ENCODE measurements at regions not wholly inside any gene's neighbourhood (a gene's known extent, or its start where the extent isn't known, plus 50 kb on each side); places are given as distances from the start of the nearest gene placed in this dataset.

DNA sequence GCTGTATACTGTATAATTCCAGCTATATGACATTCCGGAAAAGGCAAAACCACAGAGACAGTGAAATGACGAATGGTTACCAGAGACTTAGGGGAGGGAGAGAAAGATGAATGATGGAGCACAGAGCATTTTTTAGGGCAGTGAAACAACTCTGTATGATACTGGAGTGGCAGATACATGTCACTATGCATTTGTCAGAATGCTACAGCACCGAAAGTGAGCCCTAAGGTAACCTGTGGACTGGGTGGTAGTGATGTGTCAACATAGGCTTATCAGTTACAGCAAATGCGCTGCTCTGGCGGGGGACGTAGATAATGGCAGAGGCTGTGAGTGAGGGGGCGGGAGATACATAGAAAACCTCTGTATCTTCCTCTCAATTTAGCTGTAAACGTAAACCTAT, 201.3 kb upstream of the SSTR4 start (continued):
- TF ChIP-seq ZEB2 (IDR thresholded peaks at IDR 0.05): peak; percentile 94
- TF ChIP-seq ARID2 (IDR thresholded peaks at IDR 0.05): no peak
- TF ChIP-seq U2AF1 (optimal IDR thresholded peaks at IDR 0.05; ENCODE audit: low read depth, low read length): no peak
- no peak for TF ChIP-seq TAF7 (tag; IDR thresholded peaks at IDR 0.05)
- TF ChIP-seq, protein P1, sequence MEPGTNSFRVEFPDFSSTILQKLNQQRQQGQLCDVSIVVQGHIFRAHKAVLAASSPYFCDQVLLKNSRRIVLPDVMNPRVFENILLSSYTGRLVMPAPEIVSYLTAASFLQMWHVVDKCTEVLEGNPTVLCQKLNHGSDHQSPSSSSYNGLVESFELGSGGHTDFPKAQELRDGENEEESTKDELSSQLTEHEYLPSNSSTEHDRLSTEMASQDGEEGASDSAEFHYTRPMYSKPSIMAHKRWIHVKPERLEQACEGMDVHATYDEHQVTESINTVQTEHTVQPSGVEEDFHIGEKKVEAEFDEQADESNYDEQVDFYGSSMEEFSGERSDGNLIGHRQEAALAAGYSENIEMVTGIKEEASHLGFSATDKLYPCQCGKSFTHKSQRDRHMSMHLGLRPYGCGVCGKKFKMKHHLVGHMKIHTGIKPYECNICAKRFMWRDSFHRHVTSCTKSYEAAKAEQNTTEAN (CRISPR knock-in tag; IDR thresholded peaks at IDR 0.05): no peak
- peak in 1 of 2 experiments; percentile 83; a peak in 2 of 4 replicates for TF ChIP-seq TBL1XR1 (IDR thresholded peaks at IDR 0.05; ENCODE audit: low read length in 2 of 2)
- TF ChIP-seq NELFE (IDR thresholded peaks at IDR 0.05; ENCODE audit: insufficient read depth, insufficient read length): no peak
- TF ChIP-seq, protein P2, sequence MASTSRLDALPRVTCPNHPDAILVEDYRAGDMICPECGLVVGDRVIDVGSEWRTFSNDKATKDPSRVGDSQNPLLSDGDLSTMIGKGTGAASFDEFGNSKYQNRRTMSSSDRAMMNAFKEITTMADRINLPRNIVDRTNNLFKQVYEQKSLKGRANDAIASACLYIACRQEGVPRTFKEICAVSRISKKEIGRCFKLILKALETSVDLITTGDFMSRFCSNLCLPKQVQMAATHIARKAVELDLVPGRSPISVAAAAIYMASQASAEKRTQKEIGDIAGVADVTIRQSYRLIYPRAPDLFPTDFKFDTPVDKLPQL (IDR thresholded peaks at IDR 0.05; ENCODE audit: extremely low read depth, insufficient read length): no peak
- TF ChIP-seq STAT5B (CRISPR knock-in tag; IDR thresholded peaks at IDR 0.05): no peak
- TF ChIP-seq PHTF2 (CRISPR knock-in tag; IDR thresholded peaks at IDR 0.05): no peak
- TF ChIP-seq POLR3G (IDR thresholded peaks at IDR 0.05; ENCODE audit: extremely low read depth, insufficient read length, insufficient replicate concordance): no peak
- TF ChIP-seq ZC3H8 (IDR thresholded peaks at IDR 0.05): no peak
- TF ChIP-seq BHLHE40 (IDR thresholded peaks at IDR 0.05; ENCODE audit: low read length): no peak; the same call in 1 of the 2 replicates
- peak; percentile 73; the same call in 1 of the 2 replicates for TF ChIP-seq JUND (IDR thresholded peaks at IDR 0.05; ENCODE audit: borderline replicate concordance, low read depth, low read length)
- TF ChIP-seq JUND (tag; IDR thresholded peaks at IDR 0.05; ENCODE audit: borderline replicate concordance, low read depth, low read length): peak; percentile 66; the same call in 2 of the 3 replicates
- TF ChIP-seq HDGF (IDR thresholded peaks at IDR 0.05): no peak
- no peak for TF ChIP-seq KLF1 (tag; IDR thresholded peaks at IDR 0.05)
- TF ChIP-seq HNRNPLL (IDR thresholded peaks at IDR 0.05; ENCODE audit: low read depth, low read length, poor library complexity, severe bottlenecking): peak; percentile 43
- TF ChIP-seq GTF2E2 (tag; IDR thresholded peaks at IDR 0.05): no peak
- TF ChIP-seq, protein P3, sequence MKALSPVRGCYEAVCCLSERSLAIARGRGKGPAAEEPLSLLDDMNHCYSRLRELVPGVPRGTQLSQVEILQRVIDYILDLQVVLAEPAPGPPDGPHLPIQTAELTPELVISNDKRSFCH (CRISPR knock-in tag; IDR thresholded peaks at IDR 0.05): no peak
- TF ChIP-seq, protein P3 (tag; IDR thresholded peaks at IDR 0.05): no peak
- no peak for TF ChIP-seq TAF1 (IDR thresholded peaks at IDR 0.05; ENCODE audit: control insufficient read depth, extremely low read depth, insufficient read depth, low read length, severe bottlenecking)
- TF ChIP-seq SRSF9 (IDR thresholded peaks at IDR 0.05; ENCODE audit: borderline replicate concordance, low read depth, low read length): no peak
- TF ChIP-seq KLF6 (CRISPR knock-in tag; IDR thresholded peaks at IDR 0.05; ENCODE audit: borderline replicate concordance): no peak
- TF ChIP-seq HDAC8 (tag; IDR thresholded peaks at IDR 0.05): no peak
- no peak for TF ChIP-seq OTX1 (CRISPR knock-in tag; IDR thresholded peaks at IDR 0.05)
- no peak for TF ChIP-seq MYBL2 (IDR thresholded peaks at IDR 0.05; ENCODE audit: low read depth)
- TF ChIP-seq MYBL2 (CRISPR knock-in tag; IDR thresholded peaks at IDR 0.05; ENCODE audit: borderline replicate concordance): no peak
- no peak for TF ChIP-seq SAFB2 (IDR thresholded peaks at IDR 0.05; ENCODE audit: borderline replicate concordance, low read depth, low read length, severe bottlenecking)

Data from K562 (cell line).